MCF 10A (cell line): ENCODE measurements at regions not wholly inside any gene's neighbourhood (a gene's known extent, or its start where the extent isn't known, plus 50 kb on each side); places are given as distances from the start of the nearest gene placed in this dataset.

Source experiments
- BruUV-seq: library from RNA; stranded (reverse); fragments of 400-500 nt; replicated peaks from 2 replicates; lab custom pipeline; 2021; lab: Mats Ljungman, UMichigan
- CTCF ChIA-PET: fragments of 300-600 bp; sonication (Branson Sonifier 250); formaldehyde crosslinking; extraction: SDS; loops from one replicate; lab custom pipeline; 2021; ENCODE audit warnings: antibody characterized with exemption, inconsistent platforms; lab: Yijun Ruan, JAX
- POLR2A ChIA-PET: fragments of 300-600, 350-650 bp; sonication (Branson Sonifier 250); formaldehyde crosslinking; extraction: SDS; loops from one replicate; lab custom pipeline; 2020; ENCODE audit warnings: antibody characterized with exemption, inconsistent platforms; lab: Yijun Ruan, JAX
- DNase-seq: peaks from one replicate; pipeline ENCODE4 v3.0.0-alpha.2; 2018; ENCODE audit not compliant: unreplicated experiment
- H3K27ac Mint-ChIP-seq: one replicate; pipeline ENCODE4 v1.8.0; 2022; ENCODE audit warnings: mild to moderate bottlenecking, low read depth, mixed read lengths; ENCODE audit not compliant: unreplicated experiment
- H3K27me3 Mint-ChIP-seq: one replicate; pipeline ENCODE4 v1.8.0; 2022; ENCODE audit warnings: mixed read lengths; ENCODE audit not compliant: insufficient read depth, unreplicated experiment
- H3K36me3 Mint-ChIP-seq: one replicate; pipeline ENCODE4 v1.8.0; 2022; ENCODE audit warnings: mild to moderate bottlenecking, moderate library complexity, mixed read lengths; ENCODE audit not compliant: insufficient read depth, unreplicated experiment
- H3K4me1 Mint-ChIP-seq: one replicate; pipeline ENCODE4 v1.8.0; 2022; ENCODE audit warnings: mixed read lengths; ENCODE audit not compliant: insufficient read depth, unreplicated experiment
- H3K4me3 Mint-ChIP-seq: one replicate; pipeline ENCODE4 v1.8.0; 2022; ENCODE audit warnings: mild to moderate bottlenecking, moderate library complexity, mixed read lengths; ENCODE audit not compliant: unreplicated experiment
- H3K9me3 Mint-ChIP-seq: one replicate; pipeline ENCODE4 v1.8.0; 2022; ENCODE audit warnings: mixed read lengths; ENCODE audit not compliant: unreplicated experiment
- intact Hi-C: fragments of 100-400 bp; cut with micrococcal nuclease; formaldehyde crosslinking; loops from 2 replicates; pipeline ENCODE4 v1.14.1; 2022
- TF ChIP-seq, protein P1 (sequence below): fragments of 200-600 bp; IDR thresholded peaks from one replicate; pipeline ENCODE4 v1.8.0; 2022; ENCODE audit warnings: antibody characterized with exemption, mild to moderate bottlenecking; ENCODE audit not compliant: unreplicated experiment

DNA sequence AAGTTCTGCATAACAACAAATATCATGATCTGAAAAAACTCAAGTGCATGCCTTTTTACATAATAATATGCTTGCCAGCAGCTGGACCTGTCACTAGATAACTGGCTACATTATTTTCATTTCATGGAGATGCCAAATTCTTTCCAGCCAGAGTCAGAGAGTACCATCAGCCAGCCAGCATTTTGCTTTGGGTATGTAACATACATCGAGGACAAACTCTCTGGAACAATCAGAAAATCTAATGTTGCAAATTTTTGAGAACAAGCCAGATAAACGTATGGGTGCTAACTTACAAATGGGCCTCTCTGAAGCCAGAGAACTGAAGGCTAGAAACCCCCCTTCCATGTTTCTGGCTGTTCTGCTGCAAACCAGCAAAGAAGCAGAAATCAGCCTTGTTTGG lies 76.3 kb upstream of the BACE2 start:
- ChIA-PET POLR2A (no interaction called here), CTCF (interaction anchor here (0.6 kb wide), 1 partner anchor 1224 kb away, joined by 3 read pairs; the partner anchor contains the start of gene PCP4)
- Mint-ChIP-seq H3K9me3 (no peaks in the 10 kb centered on the region), H3K36me3 (no peaks in the 10 kb centered on the region), H3K27ac (no peak overlapping the region), H3K27me3 (peaks cover 11% of the 10 kb centered on the region), H3K4me3 (no peak overlapping the region), H3K4me1 (no peaks in the 10 kb centered on the region)
- no TSS peak for BruUV-seq
- intact Hi-C loops: no loop called here
- TF ChIP-seq, protein P1, sequence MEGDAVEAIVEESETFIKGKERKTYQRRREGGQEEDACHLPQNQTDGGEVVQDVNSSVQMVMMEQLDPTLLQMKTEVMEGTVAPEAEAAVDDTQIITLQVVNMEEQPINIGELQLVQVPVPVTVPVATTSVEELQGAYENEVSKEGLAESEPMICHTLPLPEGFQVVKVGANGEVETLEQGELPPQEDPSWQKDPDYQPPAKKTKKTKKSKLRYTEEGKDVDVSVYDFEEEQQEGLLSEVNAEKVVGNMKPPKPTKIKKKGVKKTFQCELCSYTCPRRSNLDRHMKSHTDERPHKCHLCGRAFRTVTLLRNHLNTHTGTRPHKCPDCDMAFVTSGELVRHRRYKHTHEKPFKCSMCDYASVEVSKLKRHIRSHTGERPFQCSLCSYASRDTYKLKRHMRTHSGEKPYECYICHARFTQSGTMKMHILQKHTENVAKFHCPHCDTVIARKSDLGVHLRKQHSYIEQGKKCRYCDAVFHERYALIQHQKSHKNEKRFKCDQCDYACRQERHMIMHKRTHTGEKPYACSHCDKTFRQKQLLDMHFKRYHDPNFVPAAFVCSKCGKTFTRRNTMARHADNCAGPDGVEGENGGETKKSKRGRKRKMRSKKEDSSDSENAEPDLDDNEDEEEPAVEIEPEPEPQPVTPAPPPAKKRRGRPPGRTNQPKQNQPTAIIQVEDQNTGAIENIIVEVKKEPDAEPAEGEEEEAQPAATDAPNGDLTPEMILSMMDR: no peak
- no peak for DNase-seq

DNA sequence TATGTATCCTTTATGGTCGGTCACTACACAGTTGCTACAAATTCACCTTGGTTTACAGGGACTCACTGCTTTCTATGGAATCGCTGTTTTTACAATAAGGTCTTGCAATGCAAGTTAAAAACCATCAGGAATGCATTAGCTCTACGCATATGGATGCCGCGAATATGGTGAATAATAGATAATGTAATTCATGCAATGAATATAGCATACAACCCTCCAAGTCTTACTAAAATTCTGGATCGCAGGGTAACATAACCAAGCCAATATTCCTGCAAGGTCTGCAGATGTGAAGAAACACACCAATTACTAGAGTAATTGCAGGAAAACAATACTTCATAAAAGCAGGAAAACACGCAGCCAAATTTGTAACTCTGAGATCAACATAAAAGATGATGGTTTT lies 75.6 kb upstream of the BACE2 start:
- DNase-seq: no peak
- H3K36me3 Mint-ChIP-seq: no peaks in the 10 kb centered on the region
- no peak overlapping the region for H3K4me3 Mint-ChIP-seq
- H3K27ac Mint-ChIP-seq: no peak overlapping the region
- no peaks in the 10 kb centered on the region for H3K9me3 Mint-ChIP-seq
- TF ChIP-seq, protein P1: no peak
- no TSS peak for BruUV-seq
- H3K4me1 Mint-ChIP-seq: no peaks in the 10 kb centered on the region
- POLR2A ChIA-PET: no interaction called here
- CTCF ChIA-PET: no interaction called here
- intact Hi-C loops: no loop called here
- H3K27me3 Mint-ChIP-seq: peaks cover 10% of the 10 kb centered on the region

DNA sequence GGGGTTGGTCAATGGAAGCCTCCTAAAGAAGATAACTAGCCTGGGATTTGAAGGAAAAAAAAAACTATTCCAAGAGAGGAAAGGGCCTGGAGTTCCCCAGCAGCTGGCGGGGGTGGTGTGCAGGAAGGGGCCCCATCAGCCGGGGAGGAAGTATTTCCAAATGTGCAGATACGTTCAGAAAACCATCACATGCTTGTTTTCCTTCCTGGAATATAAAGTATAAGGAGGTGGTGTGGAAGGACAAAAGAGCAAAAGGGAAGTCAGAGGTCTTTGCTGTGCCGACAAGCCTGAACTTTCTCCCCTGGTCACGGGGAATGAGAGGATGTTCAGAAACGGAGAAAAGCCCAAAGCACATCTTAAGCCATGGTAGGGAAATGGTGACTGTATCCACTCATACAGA lies 72.0 kb upstream of the BACE2 start:
- no peak for DNase-seq
- Mint-ChIP-seq H3K27me3 (no peaks in the 10 kb centered on the region), H3K4me1 (no peaks in the 10 kb centered on the region), H3K9me3 (peaks cover 11% of the 10 kb centered on the region), H3K36me3 (no peaks in the 10 kb centered on the region), H3K4me3 (no peak overlapping the region), H3K27ac (no peak overlapping the region)
- POLR2A ChIA-PET: no interaction called here
- CTCF ChIA-PET: no interaction called here
- no TSS peak for BruUV-seq
- intact Hi-C loops: no loop called here
- TF ChIP-seq, protein P1: no peak

DNA sequence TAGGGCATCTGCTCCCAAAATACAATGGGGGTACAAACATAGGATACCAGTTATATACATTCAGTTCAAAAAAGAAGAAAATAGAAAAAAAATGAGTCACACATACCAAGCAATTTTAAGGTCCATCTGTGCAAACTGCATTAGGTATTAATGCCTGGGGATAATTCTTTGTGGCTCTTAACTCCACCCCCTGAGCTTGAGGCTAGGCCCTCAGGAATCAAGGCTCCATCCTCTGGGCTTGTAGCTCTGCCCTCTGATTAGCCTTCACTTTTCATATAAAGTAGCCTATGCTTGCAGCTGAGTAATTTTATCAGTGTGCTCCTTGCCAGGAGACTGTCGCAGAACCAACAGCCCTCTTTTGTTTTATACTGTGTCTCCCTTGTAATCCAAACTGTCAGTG lies 69.9 kb upstream of the BACE2 start:
- no peak for DNase-seq
- Mint-ChIP-seq H3K27ac (no peak overlapping the region), H3K27me3 (peaks cover 12% of the 10 kb centered on the region), H3K36me3 (no peaks in the 10 kb centered on the region), H3K4me1 (no peaks in the 10 kb centered on the region), H3K9me3 (peaks cover 11% of the 10 kb centered on the region), H3K4me3 (no peak overlapping the region)
- intact Hi-C loops: no loop called here
- POLR2A ChIA-PET: no interaction called here
- BruUV-seq: no TSS peak
- TF ChIP-seq, protein P1: no peak
- CTCF ChIA-PET: interaction anchor here (0.7 to 1.0 kb wide), 2 partner anchors 23 to 30 kb away, joined by 3 to 5 read pairs; no protein-coding TSS in a partner anchor
